KMS-11 (cell line): ENCODE measurements at regions not wholly inside any gene's neighbourhood (a gene's known extent, or its start where the extent isn't known, plus 50 kb on each side); places are given as distances from the start of the nearest gene placed in this dataset.

Experiments used
- H2AFZ ChIP-seq: fragments of 200-600 bp; sonication (generic); 2 replicates; pipeline ENCODE4 v1.6.1; 2016; ENCODE audit warnings: antibody characterized with exemption, mixed run types, low read depth
- H3K27ac ChIP-seq: fragments of 200-600 bp; sonication (generic); 2 replicates; pipeline ENCODE4 v1.6.1; 2016; ENCODE audit warnings: mild to moderate bottlenecking, mixed run types
- H3K27me3 ChIP-seq: fragments of 200-600 bp; sonication (generic); 2 replicates; pipeline ENCODE4 v1.6.1; 2017; ENCODE audit warnings: mild to moderate bottlenecking, low read depth, mixed run types, moderate library complexity; ENCODE audit not compliant: insufficient read depth
- H3K36me3 ChIP-seq: fragments of 200-600 bp; sonication (generic); 2 replicates; pipeline ENCODE4 v1.6.1; 2017; ENCODE audit warnings: mild to moderate bottlenecking, mixed run types; ENCODE audit not compliant: insufficient read depth
- H3K4me1 ChIP-seq: fragments of 200-600 bp; sonication (generic); 2 replicates; pipeline ENCODE4 v1.6.1; 2016; ENCODE audit warnings: mild to moderate bottlenecking, low read depth, mixed run types; ENCODE audit not compliant: poor library complexity, severe bottlenecking
- H3K4me2 ChIP-seq: fragments of 200-600 bp; sonication (generic); 2 replicates; pipeline ENCODE4 v1.7.0; 2016; ENCODE audit warnings: mild to moderate bottlenecking, mixed run types
- H3K4me3 ChIP-seq: fragments of 200-600 bp; sonication (generic); IDR thresholded peaks from 2 replicates; pipeline ENCODE4 v1.6.1; 2017; ENCODE audit warnings: low read depth, low read length, mixed read lengths; ENCODE audit not compliant: insufficient read depth
- H3K79me2 ChIP-seq: fragments of 200-600 bp; sonication (generic); 2 replicates; pipeline ENCODE4 v1.6.1; 2016; ENCODE audit warnings: low read depth, mixed run types; ENCODE audit not compliant: insufficient read depth
- H3K9ac ChIP-seq: fragments of 200-600 bp; sonication (generic); 2 replicates; pipeline ENCODE4 v1.6.1; 2016; ENCODE audit warnings: mild to moderate bottlenecking, mixed run types
- H4K20me1 ChIP-seq: fragments of 200-600 bp; sonication (generic); 2 replicates; pipeline ENCODE4 v1.6.1; 2016; ENCODE audit warnings: mild to moderate bottlenecking, mixed run types; ENCODE audit not compliant: insufficient read depth
- TF ChIP-seq, protein P1 (sequence below): fragments of 200-600 bp; sonication (generic); conservative IDR thresholded peaks from 2 replicates; pipeline ENCODE4 v1.6.1; 2017; ENCODE audit warnings: low read depth, mild to moderate bottlenecking, antibody characterized with exemption, low read length, moderate library complexity, mixed read lengths

DNA sequence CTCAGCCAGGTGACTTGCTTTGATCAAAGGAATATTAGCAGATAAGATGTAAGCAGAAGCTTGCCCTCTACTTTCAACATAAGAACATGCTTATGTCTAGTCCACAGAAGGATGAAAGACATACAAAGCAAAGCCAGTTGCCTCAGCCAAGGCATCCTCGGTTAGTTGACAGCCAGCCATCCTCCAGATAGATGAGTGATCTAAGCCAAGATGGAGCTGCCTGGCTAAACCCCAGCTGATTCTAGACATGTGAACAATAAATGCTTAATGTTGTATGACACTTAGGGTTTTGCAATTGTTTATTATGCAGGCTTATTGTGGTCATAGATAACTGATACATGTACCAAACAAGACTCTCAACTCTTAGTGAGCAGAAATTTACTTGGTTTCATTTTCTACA is 157.6 kb upstream of the TMTC2 start:
- TF ChIP-seq, protein P1, sequence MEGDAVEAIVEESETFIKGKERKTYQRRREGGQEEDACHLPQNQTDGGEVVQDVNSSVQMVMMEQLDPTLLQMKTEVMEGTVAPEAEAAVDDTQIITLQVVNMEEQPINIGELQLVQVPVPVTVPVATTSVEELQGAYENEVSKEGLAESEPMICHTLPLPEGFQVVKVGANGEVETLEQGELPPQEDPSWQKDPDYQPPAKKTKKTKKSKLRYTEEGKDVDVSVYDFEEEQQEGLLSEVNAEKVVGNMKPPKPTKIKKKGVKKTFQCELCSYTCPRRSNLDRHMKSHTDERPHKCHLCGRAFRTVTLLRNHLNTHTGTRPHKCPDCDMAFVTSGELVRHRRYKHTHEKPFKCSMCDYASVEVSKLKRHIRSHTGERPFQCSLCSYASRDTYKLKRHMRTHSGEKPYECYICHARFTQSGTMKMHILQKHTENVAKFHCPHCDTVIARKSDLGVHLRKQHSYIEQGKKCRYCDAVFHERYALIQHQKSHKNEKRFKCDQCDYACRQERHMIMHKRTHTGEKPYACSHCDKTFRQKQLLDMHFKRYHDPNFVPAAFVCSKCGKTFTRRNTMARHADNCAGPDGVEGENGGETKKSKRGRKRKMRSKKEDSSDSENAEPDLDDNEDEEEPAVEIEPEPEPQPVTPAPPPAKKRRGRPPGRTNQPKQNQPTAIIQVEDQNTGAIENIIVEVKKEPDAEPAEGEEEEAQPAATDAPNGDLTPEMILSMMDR: no peak
- no peak overlapping the region for H2AFZ ChIP-seq
- no peaks in the 10 kb centered on the region for H4K20me1 ChIP-seq
- H3K27ac ChIP-seq: no peak overlapping the region
- H3K4me3 ChIP-seq: no peak overlapping the region
- no peak overlapping the region for H3K4me2 ChIP-seq
- H3K9ac ChIP-seq: no peak overlapping the region
- H3K79me2 ChIP-seq: no peaks in the 10 kb centered on the region
- H3K4me1 ChIP-seq: no peaks in the 10 kb centered on the region
- no peaks in the 10 kb centered on the region for H3K36me3 ChIP-seq
- no peaks in the 10 kb centered on the region for H3K27me3 ChIP-seq

DNA sequence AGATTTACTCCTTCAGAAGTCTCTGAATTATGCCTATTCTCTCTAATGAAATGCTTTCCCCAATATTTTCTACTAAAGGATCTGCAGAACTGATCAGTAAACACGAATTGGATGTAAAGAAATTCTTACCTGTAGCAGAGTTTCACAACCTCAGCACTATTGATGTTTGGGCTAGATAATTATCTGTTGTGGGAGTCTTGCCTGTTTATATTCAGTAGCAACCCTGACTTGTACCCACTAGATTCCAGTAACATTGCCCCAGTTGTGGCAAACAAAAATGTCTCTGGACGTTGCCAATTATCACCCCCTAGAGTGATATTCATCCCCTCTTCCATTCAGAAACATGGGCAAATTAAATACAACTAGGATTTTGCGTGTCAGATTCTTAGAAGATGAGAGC is 156.8 kb upstream of the TMTC2 start:
- Histone ChIP-seq H3K4me2 (no peak overlapping the region), H3K27me3 (no peaks in the 10 kb centered on the region), H3K4me3 (no peak overlapping the region), H3K27ac (no peak overlapping the region), H3K4me1 (no peaks in the 10 kb centered on the region), H2AFZ (no peak overlapping the region), H3K9ac (no peak overlapping the region), H3K79me2 (no peaks in the 10 kb centered on the region), H3K36me3 (no peaks in the 10 kb centered on the region), H4K20me1 (no peaks in the 10 kb centered on the region)
- TF ChIP-seq, protein P1: no peak

DNA sequence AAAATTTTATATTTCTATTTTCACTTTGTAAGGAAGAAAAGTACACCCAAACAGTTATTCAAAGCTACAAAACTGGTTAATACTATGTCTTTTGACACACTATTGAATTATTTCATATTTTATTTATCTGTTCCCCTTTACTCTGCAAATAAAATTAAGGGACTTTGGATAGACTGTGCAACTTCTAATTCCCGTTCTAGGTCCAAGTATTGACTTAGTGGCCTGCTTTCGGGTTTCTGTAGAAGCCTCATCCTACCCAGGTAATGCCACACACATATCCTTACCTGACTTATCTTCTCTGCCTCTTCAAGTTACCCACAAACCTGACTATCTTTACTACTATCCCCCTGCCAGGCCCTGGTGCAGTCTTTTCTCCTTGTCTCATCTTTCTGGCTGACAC is 156.3 kb upstream of the TMTC2 start:
- no peaks in the 10 kb centered on the region for H3K4me1 ChIP-seq
- no peak overlapping the region for H3K4me2 ChIP-seq
- no peaks in the 10 kb centered on the region for H3K27me3 ChIP-seq
- H3K27ac ChIP-seq: no peak overlapping the region
- H2AFZ ChIP-seq: no peak overlapping the region
- H4K20me1 ChIP-seq: no peaks in the 10 kb centered on the region
- H3K9ac ChIP-seq: no peak overlapping the region
- no peaks in the 10 kb centered on the region for H3K79me2 ChIP-seq
- H3K4me3 ChIP-seq: no peak overlapping the region
- H3K36me3 ChIP-seq: no peaks in the 10 kb centered on the region
- TF ChIP-seq, protein P1: no peak

DNA sequence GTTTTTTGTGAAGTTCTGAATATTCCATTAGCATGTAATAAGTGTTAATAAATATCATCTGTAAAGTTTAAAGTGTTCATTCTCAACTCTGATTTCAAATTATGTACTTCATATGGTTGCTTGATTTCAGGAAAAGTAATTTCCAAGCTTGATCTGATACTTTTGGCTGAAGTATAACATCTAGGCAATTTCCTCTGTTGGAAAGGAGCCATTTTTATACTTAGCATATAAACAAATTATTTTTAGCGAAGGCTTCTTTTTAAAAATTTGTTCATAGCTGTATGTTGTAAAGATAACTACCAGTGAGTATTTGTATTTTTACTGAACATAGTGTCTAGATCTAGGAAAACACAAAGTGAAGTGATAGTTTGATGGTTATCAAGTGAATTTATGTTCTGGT is 153.4 kb upstream of the TMTC2 start:
- H3K9ac ChIP-seq: no peak overlapping the region
- no peak overlapping the region for H3K27ac ChIP-seq
- H3K4me2 ChIP-seq: no peak overlapping the region
- TF ChIP-seq, protein P1: no peak
- H3K36me3 ChIP-seq: no peaks in the 10 kb centered on the region
- no peaks in the 10 kb centered on the region for H3K4me1 ChIP-seq
- no peaks in the 10 kb centered on the region for H3K79me2 ChIP-seq
- H3K4me3 ChIP-seq: no peak overlapping the region
- no peaks in the 10 kb centered on the region for H3K27me3 ChIP-seq
- no peaks in the 10 kb centered on the region for H4K20me1 ChIP-seq
- H2AFZ ChIP-seq: no peak overlapping the region

DNA sequence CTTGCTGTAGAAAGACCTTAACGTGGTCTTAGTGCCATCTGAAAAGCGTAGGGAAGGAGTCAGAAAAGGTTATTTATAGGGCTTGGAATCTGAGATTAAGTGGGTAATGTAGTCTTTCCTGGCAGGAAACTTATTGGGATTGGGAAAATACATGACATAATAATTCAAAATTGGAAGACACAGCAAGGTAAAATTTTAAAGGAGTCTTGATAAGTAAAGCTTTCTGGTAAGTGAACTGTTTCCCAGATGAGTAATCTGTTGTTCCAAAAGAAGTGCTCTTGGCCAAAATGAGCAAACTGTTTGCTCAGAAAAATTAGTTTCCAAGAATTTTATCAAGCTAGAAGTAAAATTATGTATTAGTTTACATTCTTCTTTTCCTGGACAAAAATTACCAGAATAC is 149.3 kb upstream of the TMTC2 start:
- Histone ChIP-seq H2AFZ (no peak overlapping the region), H4K20me1 (no peaks in the 10 kb centered on the region), H3K27ac (no peak overlapping the region)

More for the DNA sequence above, 149.3 kb upstream of the TMTC2 start:
- TF ChIP-seq, protein P1: no peak
- Histone ChIP-seq H3K4me2 (no peak overlapping the region), H3K4me1 (no peaks in the 10 kb centered on the region), H3K9ac (no peak overlapping the region), H3K27me3 (no peaks in the 10 kb centered on the region), H3K36me3 (no peaks in the 10 kb centered on the region), H3K79me2 (no peaks in the 10 kb centered on the region), H3K4me3 (no peak overlapping the region)
